Hepatic stellate cell (primary cell): ENCODE measurements at regions not wholly inside any gene's neighbourhood (a gene's known extent, or its start where the extent isn't known, plus 50 kb on each side); places are given as distances from the start of the nearest gene placed in this dataset.
"Not testable (repeated sequence)": the region's sequence is repeated elsewhere in the genome, so short reads cannot be mapped to it uniquely, and the experiment has no call there.

ENCODE experiments used
- DNase-seq: peaks from one replicate; pipeline ENCODE4 v3.0.0; 2011; ENCODE audit warnings: low spot score

DNA sequence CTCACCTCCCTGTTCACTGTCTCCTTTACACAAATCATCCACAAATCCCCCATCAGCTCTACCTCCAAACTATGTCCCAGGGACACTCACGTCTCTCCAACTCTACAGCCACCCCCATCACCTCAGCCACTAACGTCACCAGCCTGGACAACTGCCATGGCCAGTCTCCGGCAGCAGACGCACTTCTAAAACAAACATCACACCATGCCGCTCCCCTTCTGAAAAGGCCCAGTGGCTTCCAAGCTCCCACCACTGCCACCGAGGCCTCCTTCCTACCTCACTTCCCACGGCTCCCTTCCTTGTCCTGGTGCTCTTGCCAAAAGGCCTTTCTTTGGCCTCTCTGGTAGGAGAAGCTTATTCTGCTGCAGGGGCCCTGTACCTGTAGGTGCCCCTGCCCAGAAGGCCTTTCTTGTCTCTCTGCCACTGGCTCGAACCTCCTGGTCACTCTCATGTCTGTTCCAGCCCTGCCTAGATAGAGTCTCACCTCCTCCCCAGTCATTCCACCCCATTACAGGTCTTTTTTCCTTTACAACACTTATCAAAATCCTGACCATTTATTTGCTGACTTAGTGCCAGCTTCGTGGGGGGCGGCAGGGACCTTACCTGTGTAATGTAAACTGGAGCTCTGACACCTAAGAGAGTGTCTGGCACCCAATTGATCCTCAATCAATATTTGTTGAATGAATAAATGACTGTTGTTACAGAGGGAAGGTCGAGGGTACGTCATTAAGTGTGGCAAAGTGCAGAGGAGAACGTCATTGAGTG is 304.2 kb downstream of the GOLGA6L6 start:
- not testable (repeated sequence) for DNase-seq

- DNase-seq, result not testable (repeated sequence)
Observed at GRCh38 chr15:20235728-20236127, 305.9 kb downstream of the GOLGA6L6 start.

DNA sequence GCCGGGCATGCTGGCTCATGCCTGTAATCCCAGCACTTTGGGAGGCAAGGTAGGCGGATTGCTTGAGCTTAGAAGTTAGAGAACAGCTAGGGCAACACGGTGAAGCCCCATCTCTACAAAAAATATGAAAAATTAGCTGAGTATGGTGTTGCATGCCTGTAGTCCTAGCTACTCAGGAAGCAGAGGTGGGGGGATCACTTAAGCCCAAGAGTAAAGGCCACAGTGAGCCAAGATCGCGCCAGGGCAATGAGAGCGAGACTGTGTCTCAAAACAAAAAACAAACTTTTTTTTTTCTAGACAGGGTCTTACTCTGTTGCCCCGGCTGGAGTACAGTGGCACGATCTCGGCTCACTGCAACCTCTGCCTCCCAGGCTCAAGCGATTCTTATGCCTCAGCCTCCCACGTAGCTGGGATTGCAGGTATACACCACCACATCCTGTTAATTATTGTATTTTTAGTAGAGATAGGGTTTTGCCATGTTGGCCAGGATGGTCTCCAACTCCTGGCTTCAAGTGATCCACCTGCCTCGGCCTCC is 307.5 kb downstream of the GOLGA6L6 start:
- DNase-seq, result not testable (repeated sequence)

DNA sequence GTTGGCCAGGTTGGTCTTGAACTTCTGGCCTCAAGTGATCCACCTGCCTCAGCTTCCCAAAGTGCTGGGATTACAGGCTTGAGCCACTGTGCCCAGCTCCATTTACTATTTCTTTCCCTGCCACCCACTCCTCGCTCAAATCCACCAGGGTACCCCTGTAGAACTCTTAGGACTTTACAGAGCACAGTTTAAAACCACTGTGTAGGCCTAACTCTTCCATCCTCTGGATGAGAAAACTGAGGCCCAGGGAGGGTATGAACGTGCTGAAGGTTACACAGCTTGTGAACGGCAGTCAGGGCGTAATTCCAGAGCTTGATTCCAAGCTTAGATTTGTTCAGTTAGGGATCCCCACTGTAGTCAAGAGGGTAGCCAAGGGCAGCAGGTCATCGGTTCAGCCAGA is 309.1 kb downstream of the GOLGA6L6 start:
- DNase-seq, result not testable (repeated sequence)

- not testable (repeated sequence) for DNase-seq
Observed at GRCh38 chr15:20230656-20231055, 310.9 kb downstream of the GOLGA6L6 start.

GRCh38 chr15:20228791-20229190 is 312.8 kb downstream of the GOLGA6L6 start:
- DNase-seq, result not testable (repeated sequence)

GRCh38 chr15:20227119-20227853 is 314.3 kb downstream of the GOLGA6L6 start:
- not testable (repeated sequence) for DNase-seq

GRCh38 chr15:20226531-20226930 is 315.1 kb downstream of the GOLGA6L6 start:
- DNase-seq, result not testable (repeated sequence)

- not testable (repeated sequence) for DNase-seq
Observed at GRCh38 chr15:20221063-20221462, 320.5 kb downstream of the GOLGA6L6 start.

- DNase-seq, result not testable (repeated sequence)
Observed at GRCh38 chr15:20219171-20219570, 322.4 kb downstream of the GOLGA6L6 start.

GRCh38 chr15:20215700-20216099 is 325.9 kb downstream of the GOLGA6L6 start:
- DNase-seq, result not testable (repeated sequence)

- not testable (repeated sequence) for DNase-seq
Observed at GRCh38 chr15:20214101-20214500, 327.5 kb downstream of the GOLGA6L6 start.

GRCh38 chr15:20211508-20211907 is 330.1 kb downstream of the GOLGA6L6 start:
- not testable (repeated sequence) for DNase-seq

DNA sequence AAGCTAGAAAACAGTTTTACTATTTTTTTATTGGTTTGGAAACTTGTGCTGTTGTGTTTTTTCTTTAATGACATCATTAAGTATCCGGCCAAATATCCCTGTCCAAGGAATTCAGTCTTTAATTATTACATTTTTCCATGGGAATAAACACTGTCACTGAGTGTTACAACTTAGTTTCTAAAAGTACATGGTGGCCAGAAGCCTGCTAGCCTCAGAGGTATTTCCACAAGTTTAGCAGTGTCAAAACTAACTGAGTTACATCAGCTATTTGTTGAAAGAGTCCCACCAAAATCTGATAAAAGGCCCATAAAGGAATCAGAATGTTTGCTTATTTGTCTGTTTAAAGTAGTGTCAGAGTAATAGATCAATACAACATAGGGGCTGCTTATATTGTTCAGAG is 331.6 kb downstream of the GOLGA6L6 start:
- not testable (repeated sequence) for DNase-seq

- DNase-seq, result not testable (repeated sequence)
Observed at GRCh38 chr15:20207607-20208006, 334.0 kb downstream of the GOLGA6L6 start.

GRCh38 chr15:20207198-20207597 is 334.4 kb downstream of the GOLGA6L6 start:
- not testable (repeated sequence) for DNase-seq

DNA sequence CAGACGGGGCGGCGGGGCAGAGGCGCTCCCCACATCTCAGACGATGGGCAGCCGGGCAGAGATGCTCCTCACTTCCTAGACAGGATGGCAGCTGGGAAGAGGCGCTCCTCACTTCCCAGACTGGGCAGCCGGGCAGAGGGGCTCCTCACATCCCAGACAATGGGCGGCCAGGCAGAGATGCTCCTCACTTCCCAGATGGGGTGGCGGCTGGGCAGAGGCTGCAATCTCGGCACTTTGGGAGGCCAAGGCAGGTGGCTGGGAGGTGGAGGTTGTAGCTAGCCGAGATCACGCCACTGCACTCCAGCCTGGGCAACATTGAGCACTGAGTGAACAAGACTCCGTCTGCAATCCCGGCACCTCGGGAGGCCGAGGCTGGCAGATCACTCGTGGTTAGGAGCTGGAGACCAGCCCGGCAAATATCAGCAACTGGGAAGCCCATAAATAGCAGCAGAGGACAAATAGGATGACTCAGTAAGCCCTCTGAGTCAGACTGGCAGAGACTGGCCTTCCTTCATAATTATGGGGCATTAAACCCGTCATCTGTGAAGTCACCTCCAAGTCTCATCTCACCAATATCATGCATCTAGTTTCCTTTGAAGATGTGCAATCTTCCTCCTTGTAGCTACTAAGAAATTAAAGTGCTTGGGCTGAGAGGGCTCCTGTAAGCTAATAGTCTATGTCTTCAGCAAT is 337.3 kb downstream of the GOLGA6L6 start:
- not testable (repeated sequence) for DNase-seq

GRCh38 chr15:20203649-20204150 is 337.9 kb downstream of the GOLGA6L6 start:
- not testable (repeated sequence) for DNase-seq

DNA sequence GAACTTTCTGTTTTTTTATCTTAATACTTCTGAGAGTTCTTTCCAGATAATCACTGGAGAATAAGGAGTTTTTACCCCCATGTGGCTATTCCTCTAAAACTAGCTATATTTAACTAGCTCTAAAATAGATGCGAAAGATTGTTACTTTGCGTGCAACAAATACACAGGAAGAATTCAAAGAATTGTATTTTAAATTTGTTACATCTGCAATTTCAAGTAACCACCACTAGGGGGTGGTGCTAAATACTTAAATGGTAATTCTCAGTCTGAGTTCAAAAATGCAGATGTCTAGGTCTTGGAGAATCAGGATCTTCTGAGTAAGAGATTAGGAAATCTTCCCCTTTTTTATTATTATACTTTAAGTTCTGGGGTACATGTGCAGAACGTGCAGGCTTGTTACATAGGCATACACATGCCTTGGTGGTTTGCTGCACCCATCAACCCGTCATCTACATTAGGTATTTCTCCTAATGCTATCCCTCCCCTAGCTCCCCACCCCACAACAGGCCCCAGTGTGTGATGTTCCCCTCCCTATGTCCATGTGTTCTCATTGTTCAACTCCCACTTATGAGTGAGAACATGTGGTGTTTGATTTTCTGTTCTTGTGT is 346.9 kb downstream of the GOLGA6L6 start:
- not testable (repeated sequence) for DNase-seq

GRCh38 chr15:20192982-20193929 is 348.3 kb downstream of the GOLGA6L6 start:
- DNase-seq, result not testable (repeated sequence)
